ENCODE measurements at regions not wholly inside any gene's neighbourhood (a gene's known extent, or its start where the extent isn't known, plus 50 kb on each side); places are given as distances from the start of the nearest gene placed in this dataset.

DNA sequence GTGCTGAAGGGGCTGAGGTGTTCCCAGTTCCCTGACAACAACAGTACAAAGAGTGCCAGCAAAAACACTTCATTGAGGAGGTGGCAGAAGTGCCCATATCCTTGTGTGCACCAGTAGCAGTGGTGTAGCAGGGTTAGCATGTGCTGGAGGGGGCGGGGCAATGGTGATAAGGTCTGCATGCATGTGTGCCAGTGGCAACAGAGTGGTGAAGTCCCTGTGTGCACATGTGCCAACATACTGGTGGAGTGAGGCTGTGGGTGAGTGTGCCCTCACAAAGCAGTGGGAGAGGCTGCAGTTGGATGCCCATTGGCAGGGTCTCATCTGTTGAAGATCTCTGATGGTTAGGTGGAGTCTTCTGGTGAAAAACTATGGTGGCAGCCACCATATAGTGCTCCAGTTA, 994.6 kb downstream of the PCDH19 start:
- Histone ChIP-seq H3K4me3 (no peak overlapping the region), H3K27ac (no peak overlapping the region), H3K4me1 (no peaks in the 10 kb centered on the region), H3K9me3 (no peaks in the 10 kb centered on the region), H3K4me2 (no peak overlapping the region)
- FAIRE-seq (no peak), DNase-seq (ENCODE audit: low read depth in 1 of 2, low spot score in 1 of 2) (no peak), ATAC-seq (no peak)
- ChIA-PET POLR2A (no interaction called here), CTCF (interaction anchor here (0.6 kb wide), 1 partner anchor 190 kb away, joined by 3 read pairs; no protein-coding TSS in a partner anchor)
- WGBS (ENCODE audit: missing lambda C conversion rate), result no CpG with 5 or more reads among the region's 1 CpG
- TF ChIP-seq, protein P1, sequence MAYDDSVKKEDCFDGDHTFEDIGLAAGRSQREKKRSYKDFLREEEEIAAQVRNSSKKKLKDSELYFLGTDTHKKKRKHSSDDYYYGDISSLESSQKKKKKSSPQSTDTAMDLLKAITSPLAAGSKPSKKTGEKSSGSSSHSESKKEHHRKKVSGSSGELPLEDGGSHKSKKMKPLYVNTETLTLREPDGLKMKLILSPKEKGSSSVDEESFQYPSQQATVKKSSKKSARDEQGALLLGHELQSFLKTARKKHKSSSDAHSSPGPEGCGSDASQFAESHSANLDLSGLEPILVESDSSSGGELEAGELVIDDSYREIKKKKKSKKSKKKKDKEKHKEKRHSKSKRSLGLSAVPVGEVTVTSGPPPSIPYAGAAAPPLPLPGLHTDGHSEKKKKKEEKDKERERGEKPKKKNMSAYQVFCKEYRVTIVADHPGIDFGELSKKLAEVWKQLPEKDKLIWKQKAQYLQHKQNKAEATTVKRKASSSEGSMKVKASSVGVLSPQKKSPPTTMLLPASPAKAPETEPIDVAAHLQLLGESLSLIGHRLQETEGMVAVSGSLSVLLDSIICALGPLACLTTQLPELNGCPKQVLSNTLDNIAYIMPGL (CRISPR knock-in tag; IDR thresholded peaks at IDR 0.05; ENCODE audit: borderline replicate concordance), result no peak
- TF ChIP-seq FOSB (CRISPR knock-in tag; IDR thresholded peaks at IDR 0.05) (no peak), POLR2AphosphoS2 (conservative IDR thresholded peaks at IDR 0.05; ENCODE audit: low read length) (no peak), TP53 (CRISPR knock-in tag; IDR thresholded peaks at IDR 0.05) (no peak), CBX8 (IDR thresholded peaks at IDR 0.05) (no peak), HES2 (IDR thresholded peaks at IDR 0.05) (no peak), MAZ (IDR thresholded peaks at IDR 0.05; ENCODE audit: borderline replicate concordance, low read depth, low read length) (no peak), FOXS1 (CRISPR knock-in tag; IDR thresholded peaks at IDR 0.05) (no peak), EP300 (IDR thresholded peaks at IDR 0.05) (no peak), EHF (CRISPR knock-in tag; IDR thresholded peaks at IDR 0.05) (no peak), NPAS2 (CRISPR knock-in tag; IDR thresholded peaks at IDR 0.05; ENCODE audit: borderline replicate concordance) (no peak), CBX2 (IDR thresholded peaks at IDR 0.05; ENCODE audit: borderline replicate concordance, low read depth) (no peak), ZNF302 (CRISPR knock-in tag; IDR thresholded peaks at IDR 0.05) (no peak)
- TF ChIP-seq, protein P2, sequence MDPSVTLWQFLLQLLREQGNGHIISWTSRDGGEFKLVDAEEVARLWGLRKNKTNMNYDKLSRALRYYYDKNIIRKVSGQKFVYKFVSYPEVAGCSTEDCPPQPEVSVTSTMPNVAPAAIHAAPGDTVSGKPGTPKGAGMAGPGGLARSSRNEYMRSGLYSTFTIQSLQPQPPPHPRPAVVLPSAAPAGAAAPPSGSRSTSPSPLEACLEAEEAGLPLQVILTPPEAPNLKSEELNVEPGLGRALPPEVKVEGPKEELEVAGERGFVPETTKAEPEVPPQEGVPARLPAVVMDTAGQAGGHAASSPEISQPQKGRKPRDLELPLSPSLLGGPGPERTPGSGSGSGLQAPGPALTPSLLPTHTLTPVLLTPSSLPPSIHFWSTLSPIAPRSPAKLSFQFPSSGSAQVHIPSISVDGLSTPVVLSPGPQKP (IDR thresholded peaks at IDR 0.05; ENCODE audit: low read depth, low read length), result no peak
- TF ChIP-seq, protein P3, sequence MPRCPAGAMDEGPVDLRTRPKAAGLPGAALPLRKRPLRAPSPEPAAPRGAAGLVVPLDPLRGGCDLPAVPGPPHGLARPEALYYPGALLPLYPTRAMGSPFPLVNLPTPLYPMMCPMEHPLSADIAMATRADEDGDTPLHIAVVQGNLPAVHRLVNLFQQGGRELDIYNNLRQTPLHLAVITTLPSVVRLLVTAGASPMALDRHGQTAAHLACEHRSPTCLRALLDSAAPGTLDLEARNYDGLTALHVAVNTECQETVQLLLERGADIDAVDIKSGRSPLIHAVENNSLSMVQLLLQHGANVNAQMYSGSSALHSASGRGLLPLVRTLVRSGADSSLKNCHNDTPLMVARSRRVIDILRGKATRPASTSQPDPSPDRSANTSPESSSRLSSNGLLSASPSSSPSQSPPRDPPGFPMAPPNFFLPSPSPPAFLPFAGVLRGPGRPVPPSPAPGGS (IDR thresholded peaks at IDR 0.05), result no peak
- TF ChIP-seq, protein P4, sequence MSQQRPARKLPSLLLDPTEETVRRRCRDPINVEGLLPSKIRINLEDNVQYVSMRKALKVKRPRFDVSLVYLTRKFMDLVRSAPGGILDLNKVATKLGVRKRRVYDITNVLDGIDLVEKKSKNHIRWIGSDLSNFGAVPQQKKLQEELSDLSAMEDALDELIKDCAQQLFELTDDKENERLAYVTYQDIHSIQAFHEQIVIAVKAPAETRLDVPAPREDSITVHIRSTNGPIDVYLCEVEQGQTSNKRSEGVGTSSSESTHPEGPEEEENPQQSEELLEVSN (IDR thresholded peaks at IDR 0.05; ENCODE audit: borderline replicate concordance, low read depth), result no peak

DNA sequence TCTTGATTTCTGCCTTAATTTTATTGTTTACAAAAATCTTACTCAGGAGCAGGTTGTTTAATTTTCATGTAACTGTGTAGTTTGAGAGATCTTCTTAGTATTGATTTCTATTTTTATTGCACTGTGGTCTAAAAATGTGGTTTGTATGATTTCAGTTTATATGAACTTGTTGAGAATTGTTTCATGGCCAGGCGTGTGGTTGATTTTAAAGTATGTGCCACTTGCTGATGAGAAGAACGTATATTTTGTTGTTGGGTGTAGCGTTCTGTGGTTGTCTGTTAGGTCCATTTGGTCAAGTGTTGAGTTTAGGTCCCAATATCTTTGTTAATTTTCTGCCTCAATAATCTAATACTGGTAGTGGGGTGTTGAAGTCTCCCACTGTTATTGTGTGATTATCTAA, 996.8 kb downstream of the PCDH19 start:
- 24% methylated on average over 3 of the region's 3 CpGs for WGBS (ENCODE audit: missing lambda C conversion rate)
- FAIRE-seq (no peak), DNase-seq (ENCODE audit: low read depth in 1 of 2, low spot score in 1 of 2) (no peak), ATAC-seq (no peak)
- no peak overlapping the region for H3K4me3 ChIP-seq
- H3K27ac ChIP-seq, result no peak overlapping the region
- ChIA-PET POLR2A (no interaction called here), CTCF (no interaction called here)
- H3K4me2 ChIP-seq, result no peak overlapping the region
- no peak for TF ChIP-seq HOXA7 (CRISPR knock-in tag; IDR thresholded peaks at IDR 0.05)
- no peak for TF ChIP-seq RAD21 (conservative IDR thresholded peaks at IDR 0.05 in 1 of 2, IDR thresholded peaks at IDR 0.05 in 1 of 2)
- TF ChIP-seq, protein P4 (IDR thresholded peaks at IDR 0.05; ENCODE audit: borderline replicate concordance, low read depth), result no peak
- no peak for TF ChIP-seq CBX8 (IDR thresholded peaks at IDR 0.05)
- no peak for TF ChIP-seq TFCP2L1 (CRISPR knock-in tag; IDR thresholded peaks at IDR 0.05)
- TF ChIP-seq EHF (CRISPR knock-in tag; IDR thresholded peaks at IDR 0.05), result no peak
- no peak for TF ChIP-seq FOSL2 (IDR thresholded peaks at IDR 0.05)
- no peak for TF ChIP-seq FOSL2 (CRISPR knock-in tag; IDR thresholded peaks at IDR 0.05)
- no peaks in the 10 kb centered on the region for H3K4me1 ChIP-seq
- H3K9me3 ChIP-seq, result no peaks in the 10 kb centered on the region

Data from A549 (cell line).